A172 (cell line): ENCODE measurements at regions not wholly inside any gene's neighbourhood (a gene's known extent, or its start where the extent isn't known, plus 50 kb on each side); places are given as distances from the start of the nearest gene placed in this dataset.
"Not testable (repeated sequence)": the region's sequence is repeated elsewhere in the genome, so short reads cannot be mapped to it uniquely, and the experiment has no call there.

ENCODE experiments used
- DNase-seq: peaks from one replicate; pipeline ENCODE4 v3.0.0-alpha.2; 2015; ENCODE audit warnings: low spot score

GRCh38 chr11:50088231-50088630, 55.6 kb downstream of the OR4C45 start:
- DNase-seq: peak; percentile 21

GRCh38 chr11:50098186-50098725, 65.6 kb downstream of the OR4C45 start:
- DNase-seq: peak; percentile 36

GRCh38 chr11:50102916-50103315, 70.2 kb downstream of the OR4C45 start:
- DNase-seq: no peak

GRCh38 chr11:50140686-50141085, 108.0 kb downstream of the OR4C45 start:
- DNase-seq: not testable (repeated sequence)

GRCh38 chr11:50146308-50146707, 113.6 kb downstream of the OR4C45 start:
- not testable (repeated sequence) for DNase-seq

- DNase-seq: not testable (repeated sequence)
Measured at GRCh38 chr11:50147946-50148345, 115.3 kb downstream of the OR4C45 start.

GRCh38 chr11:50155508-50155907, 122.8 kb downstream of the OR4C45 start:
- no peak for DNase-seq

GRCh38 chr11:50164050-50164449, 131.4 kb downstream of the OR4C45 start:
- no peak for DNase-seq

GRCh38 chr11:50169634-50170033, 137.0 kb downstream of the OR4C45 start:
- DNase-seq: no peak

- no peak for DNase-seq
Measured at GRCh38 chr11:50170115-50170514, 137.4 kb downstream of the OR4C45 start.

GRCh38 chr11:50174189-50174588, 141.5 kb downstream of the OR4C45 start:
- no peak for DNase-seq

GRCh38 chr11:50174975-50175374, 142.3 kb downstream of the OR4C45 start:
- no peak for DNase-seq

- no peak for DNase-seq
Measured at GRCh38 chr11:50178737-50179136, 146.1 kb downstream of the OR4C45 start.

GRCh38 chr11:50181334-50181733, 148.7 kb downstream of the OR4C45 start:
- no peak for DNase-seq

GRCh38 chr11:50182486-50182885, 149.8 kb downstream of the OR4C45 start:
- no peak for DNase-seq

- not testable (repeated sequence) for DNase-seq
Measured at GRCh38 chr11:50183170-50183569, 150.5 kb downstream of the OR4C45 start.

GRCh38 chr11:50186146-50186545, 153.5 kb downstream of the OR4C45 start:
- no peak for DNase-seq

GRCh38 chr11:50187220-50187619, 154.5 kb downstream of the OR4C45 start:
- DNase-seq: no peak

- no peak for DNase-seq
Measured at GRCh38 chr11:50188040-50188439, 155.4 kb downstream of the OR4C45 start.

- DNase-seq: no peak
Measured at GRCh38 chr11:50192743-50193142, 160.1 kb downstream of the OR4C45 start.

- no peak for DNase-seq
Measured at GRCh38 chr11:50214376-50214775, 181.7 kb downstream of the OR4C45 start.

GRCh38 chr11:50220651-50221050, 188.0 kb downstream of the OR4C45 start:
- DNase-seq: no peak

- not testable (repeated sequence) for DNase-seq
Measured at GRCh38 chr11:50238368-50238767, 205.7 kb downstream of the OR4C45 start.

GRCh38 chr11:50246183-50246582, 213.5 kb downstream of the OR4C45 start:
- no peak for DNase-seq
